ENCODE measurements at regions not wholly inside any gene's neighbourhood (a gene's known extent, or its start where the extent isn't known, plus 50 kb on each side); places are given as distances from the start of the nearest gene placed in this dataset.
A peak's percentile ranks its signal among the peaks of the same experiment; 100 is the strongest.

DNA sequence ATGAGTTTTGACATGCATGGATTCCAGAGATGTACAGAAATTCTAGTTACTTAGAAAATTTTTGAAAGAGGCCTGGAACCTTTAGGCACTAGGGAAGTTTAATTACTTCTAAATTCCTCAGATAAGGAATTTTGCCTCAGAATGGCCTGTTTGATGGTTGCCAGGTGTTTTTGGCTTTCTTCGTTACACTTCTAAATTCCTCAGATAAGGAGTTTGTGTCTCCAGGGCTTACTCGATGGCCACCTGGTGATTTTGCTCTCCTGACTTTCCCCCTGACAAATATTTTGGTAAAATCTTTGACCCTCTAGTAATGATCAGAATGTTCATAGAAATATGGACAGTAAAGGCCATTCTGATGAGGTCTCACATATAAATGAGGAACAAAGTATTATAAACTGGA is 64.3 kb downstream of the BEX3 start:
- Histone ChIP-seq H3K36me3 (ENCODE audit: control insufficient read depth in 2 of 2, extremely low read depth in 1 of 2, insufficient read depth in 2 of 2, low read length in 2 of 2) (no peaks in the 10 kb centered on the region), H3K4me1 (ENCODE audit: control insufficient read depth, extremely low read depth, insufficient read depth, low read length) (peaks cover 18% of the 10 kb centered on the region), H3K9ac (ENCODE audit: control insufficient read depth, extremely low read depth, insufficient read depth, low read length) (no peak overlapping the region), H3K79me2 (ENCODE audit: control insufficient read depth, insufficient read depth, low read length) (no peaks in the 10 kb centered on the region), H3K9me3 (ENCODE audit: control insufficient read depth, low read depth, low read length) (no peaks in the 10 kb centered on the region), H4K20me1 (ENCODE audit: control insufficient read depth, extremely low read depth, insufficient read depth, low read length) (no peaks in the 10 kb centered on the region), H2AFZ (ENCODE audit: control insufficient read depth, low read length) (no peak overlapping the region), H3K4me2 (ENCODE audit: control insufficient read depth, extremely low read depth, insufficient read depth, low read depth, low read length) (no peak overlapping the region), H3K9me1 (ENCODE audit: control insufficient read depth, extremely low read depth, insufficient read depth, low read length) (no peaks in the 10 kb centered on the region), H3K27me3 (ENCODE audit: control insufficient read depth, extremely low read depth, insufficient read depth, low read length) (no peaks in the 10 kb centered on the region), H3K4me3 (ENCODE audit: control insufficient read depth in 2 of 3, extremely low read depth in 1 of 3, insufficient read depth in 2 of 3, low read depth in 1 of 3, low read length in 3 of 3) (no peak overlapping the region), H3K27ac (ENCODE audit: control insufficient read depth, insufficient read depth, low read length) (no peak overlapping the region)
- no peak for FAIRE-seq
- DNase-seq (ENCODE audit: low read depth, low spot score), result no peak
- TF ChIP-seq EZH2 (IDR thresholded peaks at IDR 0.05; ENCODE audit: low read length), result no peak
- TF ChIP-seq, protein P1, sequence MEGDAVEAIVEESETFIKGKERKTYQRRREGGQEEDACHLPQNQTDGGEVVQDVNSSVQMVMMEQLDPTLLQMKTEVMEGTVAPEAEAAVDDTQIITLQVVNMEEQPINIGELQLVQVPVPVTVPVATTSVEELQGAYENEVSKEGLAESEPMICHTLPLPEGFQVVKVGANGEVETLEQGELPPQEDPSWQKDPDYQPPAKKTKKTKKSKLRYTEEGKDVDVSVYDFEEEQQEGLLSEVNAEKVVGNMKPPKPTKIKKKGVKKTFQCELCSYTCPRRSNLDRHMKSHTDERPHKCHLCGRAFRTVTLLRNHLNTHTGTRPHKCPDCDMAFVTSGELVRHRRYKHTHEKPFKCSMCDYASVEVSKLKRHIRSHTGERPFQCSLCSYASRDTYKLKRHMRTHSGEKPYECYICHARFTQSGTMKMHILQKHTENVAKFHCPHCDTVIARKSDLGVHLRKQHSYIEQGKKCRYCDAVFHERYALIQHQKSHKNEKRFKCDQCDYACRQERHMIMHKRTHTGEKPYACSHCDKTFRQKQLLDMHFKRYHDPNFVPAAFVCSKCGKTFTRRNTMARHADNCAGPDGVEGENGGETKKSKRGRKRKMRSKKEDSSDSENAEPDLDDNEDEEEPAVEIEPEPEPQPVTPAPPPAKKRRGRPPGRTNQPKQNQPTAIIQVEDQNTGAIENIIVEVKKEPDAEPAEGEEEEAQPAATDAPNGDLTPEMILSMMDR (optimal IDR thresholded peaks at IDR 0.05 in 1 of 3, IDR thresholded peaks at IDR 0.05 in 1 of 3, conservative IDR thresholded peaks at IDR 0.05 in 1 of 3; ENCODE audit: extremely low read depth in 1 of 3, insufficient read depth in 2 of 3, low read length in 3 of 3), result no peak
- dilution Hi-C loops (cut with MboI; ENCODE audit: extremely low pct_ligation_motif_present, low sequenced_read_pairs), result no loop called here

DNA sequence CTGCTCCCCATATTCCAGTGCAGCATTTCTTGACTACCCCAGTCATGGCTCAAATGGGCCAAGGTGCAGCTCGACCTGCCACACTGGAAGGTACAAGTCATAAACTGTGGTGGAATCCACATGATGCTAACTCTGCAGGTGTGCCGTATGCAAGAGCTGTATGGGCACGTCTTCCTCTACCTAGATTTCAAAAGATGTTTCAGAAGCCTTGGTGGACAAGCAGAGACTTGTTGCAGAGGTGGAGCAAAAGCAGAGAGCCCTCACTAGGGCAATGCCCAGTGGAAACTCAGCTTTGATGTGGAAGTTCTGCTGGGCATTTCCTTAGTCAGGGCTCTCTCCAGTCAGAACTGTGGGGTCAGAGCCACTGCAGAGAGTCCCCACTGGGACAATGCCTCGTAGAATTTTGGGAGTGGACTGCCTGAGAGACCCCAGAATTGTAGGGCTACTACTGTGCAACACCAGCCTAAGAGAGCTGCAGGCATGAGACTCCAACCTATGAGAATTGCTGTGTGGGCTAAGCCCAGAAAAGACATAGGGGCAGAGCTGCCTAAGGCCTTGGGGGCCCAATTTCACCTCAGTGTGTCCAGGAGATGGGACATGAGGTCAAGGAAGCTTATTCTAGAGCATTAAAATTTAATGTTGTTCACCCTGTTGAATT is 65.7 kb downstream of the BEX3 start:
- Histone ChIP-seq H4K20me1 (ENCODE audit: control insufficient read depth, extremely low read depth, insufficient read depth, low read length) (no peaks in the 10 kb centered on the region), H3K9me3 (ENCODE audit: control insufficient read depth, low read depth, low read length) (no peaks in the 10 kb centered on the region), H3K27ac (ENCODE audit: control insufficient read depth, insufficient read depth, low read length) (peak overlapping the region; percentile 94), H3K9ac (ENCODE audit: control insufficient read depth, extremely low read depth, insufficient read depth, low read length) (peak overlapping the region; percentile 71), H3K4me1 (ENCODE audit: control insufficient read depth, extremely low read depth, insufficient read depth, low read length) (peaks cover 26% of the 10 kb centered on the region), H3K27me3 (ENCODE audit: control insufficient read depth, extremely low read depth, insufficient read depth, low read length) (no peaks in the 10 kb centered on the region), H3K79me2 (ENCODE audit: control insufficient read depth, insufficient read depth, low read length) (no peaks in the 10 kb centered on the region), H3K36me3 (ENCODE audit: control insufficient read depth in 2 of 2, extremely low read depth in 1 of 2, insufficient read depth in 2 of 2, low read length in 2 of 2) (no peaks in the 10 kb centered on the region), H3K4me3 (ENCODE audit: control insufficient read depth in 2 of 3, extremely low read depth in 1 of 3, insufficient read depth in 2 of 3, low read depth in 1 of 3, low read length in 3 of 3) (peak overlapping the region in 2 of 3 experiments; percentile 36 to 47), H3K4me2 (ENCODE audit: control insufficient read depth, extremely low read depth, insufficient read depth, low read depth, low read length) (peak overlapping the region; percentile 82), H3K9me1 (ENCODE audit: control insufficient read depth, extremely low read depth, insufficient read depth, low read length) (no peaks in the 10 kb centered on the region), H2AFZ (ENCODE audit: control insufficient read depth, low read length) (no peak overlapping the region)
- DNase-seq (ENCODE audit: low read depth, low spot score) (peak; percentile 79), FAIRE-seq (peak; percentile 86)
- dilution Hi-C loops (cut with MboI; ENCODE audit: extremely low pct_ligation_motif_present, low sequenced_read_pairs), result no loop called here
- TF ChIP-seq, protein P1 (optimal IDR thresholded peaks at IDR 0.05 in 1 of 3, IDR thresholded peaks at IDR 0.05 in 1 of 3, conservative IDR thresholded peaks at IDR 0.05 in 1 of 3; ENCODE audit: extremely low read depth in 1 of 3, insufficient read depth in 2 of 3, low read length in 3 of 3), result no peak
- TF ChIP-seq EZH2 (IDR thresholded peaks at IDR 0.05; ENCODE audit: low read length), result no peak
